Fibroblast of lung (primary cell): ENCODE measurements at regions not wholly inside any gene's neighbourhood (a gene's known extent, or its start where the extent isn't known, plus 50 kb on each side); places are given as distances from the start of the nearest gene placed in this dataset.

ENCODE experiments used
- CTCF ChIP-seq, 2 donors: IDR thresholded peaks in 1 of 2; conservative IDR thresholded peaks in 1 of 2; 1 replicate in 1 of 2; 2 replicates in 1 of 2; pipeline ENCODE4 v1.5.1; 2011 to 2012; ENCODE audit warnings: low read length in 2 of 2, control low read depth in 1 of 2, inconsistent platforms in 1 of 2, low read depth in 1 of 2, mild to moderate bottlenecking in 1 of 2
- EZH2 ChIP-seq: IDR thresholded peaks from 2 replicates; pipeline ENCODE4 v1.5.1; 2012; ENCODE audit warnings: low read length, control low read depth, mild to moderate bottlenecking; ENCODE audit errors: missing control alignments

DNA sequence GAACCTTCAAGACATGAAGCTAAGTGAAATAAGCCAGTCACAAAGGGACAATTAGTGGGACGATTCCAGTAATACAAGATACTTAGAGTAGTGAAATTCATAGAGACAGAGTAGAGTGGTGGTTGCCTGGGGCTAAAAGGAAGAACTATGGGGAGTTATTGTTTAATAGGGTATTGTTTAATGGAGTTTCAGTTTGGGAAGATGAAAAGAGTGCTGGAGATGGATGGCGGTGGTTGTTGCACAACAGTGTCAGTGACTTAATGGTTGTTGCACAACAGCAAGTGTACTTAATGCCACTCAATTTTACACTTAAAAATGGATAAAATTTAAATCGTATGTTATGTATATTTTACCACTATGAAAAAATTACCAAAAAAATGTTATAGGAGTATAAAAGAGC lies 209.7 kb upstream of the TENT5A start:
- TF ChIP-seq CTCF (conservative IDR thresholded peaks at IDR 0.05 in 1 of 2, IDR thresholded peaks at IDR 0.05 in 1 of 2; ENCODE audit: low read depth in 1 of 2, low read length in 2 of 2) (no peak), EZH2 (no peak)
